ENCODE measurements at regions not wholly inside any gene's neighbourhood (a gene's known extent, or its start where the extent isn't known, plus 50 kb on each side); places are given as distances from the start of the nearest gene placed in this dataset.

GRCh38 chr6:137423451-137424168, 70.6 kb downstream of the OLIG3 start:
- DNase-seq, result no peak
- Mint-ChIP-seq H3K9me3 (ENCODE audit: unreplicated experiment) (no peaks in the 10 kb centered on the region), H3K4me1 (ENCODE audit: low read depth, unreplicated experiment) (no peaks in the 10 kb centered on the region), H3K36me3 (ENCODE audit: insufficient read depth, unreplicated experiment) (no peaks in the 10 kb centered on the region), H3K4me3 (ENCODE audit: unreplicated experiment) (no peak overlapping the region), H3K27me3 (ENCODE audit: insufficient read depth, unreplicated experiment) (no peaks in the 10 kb centered on the region), H3K27ac (ENCODE audit: unreplicated experiment) (no peak overlapping the region)
- Histone ChIP-seq H3K4me3 (ENCODE audit: low read depth, low read length) (no peak overlapping the region), H3K36me3 (ENCODE audit: control insufficient read depth, insufficient read depth, low read length) (no peaks in the 10 kb centered on the region), H3K4me1 (no peaks in the 10 kb centered on the region), H3K27me3 (replicated peaks; ENCODE audit: control insufficient read depth, insufficient read depth, low read length) (no peaks in the 10 kb centered on the region), H3K9me3 (no peaks in the 10 kb centered on the region)
- intact Hi-C loops (cut with micrococcal nuclease; ENCODE audit: unreplicated experiment), result no loop called here
- TF ChIP-seq CTCF (IDR thresholded peaks at IDR 0.05; ENCODE audit: insufficient read depth in 1 of 2, low read depth in 1 of 2, low read length in 1 of 2, severe bottlenecking in 1 of 2, unreplicated experiment in 1 of 2), result no peak
- ChIA-PET CTCF (no interaction called here), POLR2A (no interaction called here)
- BruUV-seq (replicated peaks), result no TSS peak

GRCh38 chr6:137417396-137417795, 76.8 kb downstream of the OLIG3 start:
- no peak overlapping the region for H3K4me3 Mint-ChIP-seq (ENCODE audit: unreplicated experiment)
- H3K27me3 Mint-ChIP-seq (ENCODE audit: insufficient read depth, unreplicated experiment), result no peaks in the 10 kb centered on the region
- ChIA-PET POLR2A (no interaction called here), CTCF (no interaction called here)
- no peak overlapping the region for H3K27ac Mint-ChIP-seq (ENCODE audit: unreplicated experiment)
- no peaks in the 10 kb centered on the region for H3K36me3 Mint-ChIP-seq (ENCODE audit: insufficient read depth, unreplicated experiment)
- no peaks in the 10 kb centered on the region for H3K9me3 Mint-ChIP-seq (ENCODE audit: unreplicated experiment)
- no TSS peak for BruUV-seq (replicated peaks)
- no peak for DNase-seq
- H3K4me1 Mint-ChIP-seq (ENCODE audit: low read depth, unreplicated experiment), result no peaks in the 10 kb centered on the region
- H3K27me3 ChIP-seq (replicated peaks; ENCODE audit: control insufficient read depth, insufficient read depth, low read length), result no peaks in the 10 kb centered on the region
- intact Hi-C loops (cut with micrococcal nuclease; ENCODE audit: unreplicated experiment), result loop anchor here (5.0 kb wide), 2 partner anchors 75 to 325 kb away; no protein-coding TSS in a partner anchor
- no peaks in the 10 kb centered on the region for H3K9me3 ChIP-seq
- no peaks in the 10 kb centered on the region for H3K36me3 ChIP-seq (ENCODE audit: control insufficient read depth, insufficient read depth, low read length)
- no peak overlapping the region for H3K4me3 ChIP-seq (ENCODE audit: low read depth, low read length)
- H3K4me1 ChIP-seq, result no peaks in the 10 kb centered on the region
- TF ChIP-seq CTCF (IDR thresholded peaks at IDR 0.05; ENCODE audit: insufficient read depth in 1 of 2, low read depth in 1 of 2, low read length in 1 of 2, severe bottlenecking in 1 of 2, unreplicated experiment in 1 of 2), result no peak

DNA sequence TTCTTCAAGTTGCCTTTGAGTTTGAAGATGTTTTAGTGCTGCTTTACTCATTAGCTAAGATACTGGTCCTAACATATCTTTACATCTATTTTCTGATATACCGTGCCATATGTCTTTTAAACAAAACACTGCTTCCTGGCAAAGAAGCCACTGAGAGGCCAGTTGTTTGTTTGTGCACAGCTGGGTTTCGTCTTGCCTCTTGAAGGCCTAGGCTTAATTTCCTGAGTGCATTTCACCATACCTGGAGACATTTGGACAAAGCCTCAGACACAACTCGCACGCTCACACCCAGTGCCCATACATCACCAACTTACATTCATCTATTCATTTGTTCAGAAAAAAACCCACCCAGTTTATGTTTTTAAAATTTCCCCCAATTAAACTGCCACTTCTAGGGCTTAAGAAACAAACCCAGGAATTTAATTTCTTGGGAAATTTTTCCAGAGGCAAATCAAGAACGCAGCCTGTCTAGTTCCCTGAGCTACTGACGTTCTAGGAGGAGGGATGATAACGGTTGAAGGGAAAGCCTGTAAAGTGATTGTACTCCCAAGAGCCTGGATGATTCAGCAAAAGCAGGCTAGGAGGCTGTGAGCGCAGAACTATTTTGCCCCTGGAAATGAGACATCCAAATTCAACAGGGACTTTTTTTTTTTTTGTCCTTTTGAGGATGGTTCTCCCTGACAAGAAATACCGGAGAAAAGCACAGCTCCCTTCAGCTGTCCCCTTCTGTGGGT, 77.7 kb downstream of the OLIG3 start:
- H3K27ac Mint-ChIP-seq (ENCODE audit: unreplicated experiment), result no peak overlapping the region
- intact Hi-C loops (cut with micrococcal nuclease; ENCODE audit: unreplicated experiment), result loop anchor here (5.0 kb wide), 2 partner anchors 74 to 324 kb away; no protein-coding TSS in a partner anchor
- H3K4me1 Mint-ChIP-seq (ENCODE audit: low read depth, unreplicated experiment), result no peaks in the 10 kb centered on the region
- Histone ChIP-seq H3K9me3 (no peaks in the 10 kb centered on the region), H3K36me3 (ENCODE audit: control insufficient read depth, insufficient read depth, low read length) (no peaks in the 10 kb centered on the region), H3K4me3 (ENCODE audit: low read depth, low read length) (no peak overlapping the region), H3K4me1 (no peaks in the 10 kb centered on the region), H3K27me3 (replicated peaks; ENCODE audit: control insufficient read depth, insufficient read depth, low read length) (no peaks in the 10 kb centered on the region)
- no peak for DNase-seq
- no peak overlapping the region for H3K4me3 Mint-ChIP-seq (ENCODE audit: unreplicated experiment)
- no peak for TF ChIP-seq CTCF (IDR thresholded peaks at IDR 0.05; ENCODE audit: insufficient read depth in 1 of 2, low read depth in 1 of 2, low read length in 1 of 2, severe bottlenecking in 1 of 2, unreplicated experiment in 1 of 2)
- POLR2A ChIA-PET, result no interaction called here
- H3K36me3 Mint-ChIP-seq (ENCODE audit: insufficient read depth, unreplicated experiment), result no peaks in the 10 kb centered on the region
- no peaks in the 10 kb centered on the region for H3K9me3 Mint-ChIP-seq (ENCODE audit: unreplicated experiment)
- CTCF ChIA-PET, result no interaction called here
- BruUV-seq (replicated peaks), result no TSS peak
- no peaks in the 10 kb centered on the region for H3K27me3 Mint-ChIP-seq (ENCODE audit: insufficient read depth, unreplicated experiment)

Data from Caco-2 (cell line).